ENCODE measurements at regions not wholly inside any gene's neighbourhood (a gene's known extent, or its start where the extent isn't known, plus 50 kb on each side); places are given as distances from the start of the nearest gene placed in this dataset.

GRCh38 chr7:131026297-131027000 is 292.4 kb upstream of the KLF14 start:
- no peak for TF ChIP-seq CTCF (IDR thresholded peaks at IDR 0.05; ENCODE audit: low read depth, low read length)
- DNase-seq (ENCODE audit: low read depth, low spot score) = peak; percentile 61
- in situ Hi-C loops (cut with HindIII; ENCODE audit: low sequenced_read_pairs) = no loop called here
- H3K4me3 ChIP-seq (ENCODE audit: low read depth, low read length) = no peak overlapping the region

- no peak for DNase-seq (ENCODE audit: low read depth, low spot score)
- H3K4me3 ChIP-seq (ENCODE audit: low read depth, low read length) = no peak overlapping the region
- in situ Hi-C loops (cut with HindIII; ENCODE audit: low sequenced_read_pairs) = no loop called here
- TF ChIP-seq CTCF (IDR thresholded peaks at IDR 0.05; ENCODE audit: low read depth, low read length) = no peak
Measured at GRCh38 chr7:131027287-131027773, 293.3 kb upstream of the KLF14 start.

- in situ Hi-C loops (cut with HindIII; ENCODE audit: low sequenced_read_pairs) = no loop called here
- DNase-seq (ENCODE audit: low read depth, low spot score) = no peak
- no peak for TF ChIP-seq CTCF (IDR thresholded peaks at IDR 0.05; ENCODE audit: low read depth, low read length)
Measured at GRCh38 chr7:131028295-131028694, 294.3 kb upstream of the KLF14 start.

GRCh38 chr7:131029002-131029401 is 295.0 kb upstream of the KLF14 start:
- H3K4me3 ChIP-seq (ENCODE audit: low read depth, low read length) = no peak overlapping the region
- in situ Hi-C loops (cut with HindIII; ENCODE audit: low sequenced_read_pairs) = no loop called here
- no peak for DNase-seq (ENCODE audit: low read depth, low spot score)
- no peak for TF ChIP-seq CTCF (IDR thresholded peaks at IDR 0.05; ENCODE audit: low read depth, low read length)

More at GRCh38 chr7:131028295-131028694, 294.3 kb upstream of the KLF14 start:
- no peak overlapping the region for H3K4me3 ChIP-seq (ENCODE audit: low read depth, low read length)

- no peak for DNase-seq (ENCODE audit: low read depth, low spot score)
- TF ChIP-seq CTCF (IDR thresholded peaks at IDR 0.05; ENCODE audit: low read depth, low read length) = no peak
- H3K4me3 ChIP-seq (ENCODE audit: low read depth, low read length) = no peak overlapping the region
- in situ Hi-C loops (cut with HindIII; ENCODE audit: low sequenced_read_pairs) = no loop called here
Measured at GRCh38 chr7:131031099-131031868, 296.4 kb upstream of the MKLN1 start.

- in situ Hi-C loops (cut with HindIII; ENCODE audit: low sequenced_read_pairs) = no loop called here
- no peak for TF ChIP-seq CTCF (IDR thresholded peaks at IDR 0.05; ENCODE audit: low read depth, low read length)
- DNase-seq (ENCODE audit: low read depth, low spot score) = no peak
Measured at GRCh38 chr7:131032786-131033185, 294.9 kb upstream of the MKLN1 start.

More at GRCh38 chr7:131032786-131033185, 294.9 kb upstream of the MKLN1 start:
- no peak overlapping the region for H3K4me3 ChIP-seq (ENCODE audit: low read depth, low read length)
